ENCODE measurements at regions not wholly inside any gene's neighbourhood (a gene's known extent, or its start where the extent isn't known, plus 50 kb on each side); places are given as distances from the start of the nearest gene placed in this dataset.
A peak's percentile ranks its signal among the peaks of the same experiment; 100 is the strongest.

DNA sequence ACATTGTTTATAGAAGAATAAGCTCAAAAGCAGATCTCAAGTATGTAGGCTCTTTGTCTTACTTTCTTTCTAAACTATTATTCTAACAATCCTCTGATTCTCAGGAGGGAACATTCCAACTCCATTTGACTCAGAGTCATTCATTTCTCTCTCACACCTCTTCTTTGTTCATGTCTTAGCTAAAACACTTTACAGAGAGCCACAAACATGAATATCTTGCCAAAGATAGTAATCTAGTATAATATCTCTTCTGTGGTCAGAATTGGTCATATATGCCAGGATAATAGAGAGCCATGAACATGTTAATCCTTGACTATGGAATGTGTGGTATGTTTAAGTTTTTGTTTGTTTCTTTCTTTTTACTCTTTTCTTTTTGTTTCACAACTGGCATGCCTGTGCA is 456.0 kb upstream of the PTCHD4 start:
- in situ Hi-C loops (cut with HindIII; ENCODE audit: low sequenced_read_pairs), result no loop called here

GRCh38 chr6:48564036-48564820 is 453.2 kb upstream of the PTCHD4 start:
- TF ChIP-seq, protein P1, sequence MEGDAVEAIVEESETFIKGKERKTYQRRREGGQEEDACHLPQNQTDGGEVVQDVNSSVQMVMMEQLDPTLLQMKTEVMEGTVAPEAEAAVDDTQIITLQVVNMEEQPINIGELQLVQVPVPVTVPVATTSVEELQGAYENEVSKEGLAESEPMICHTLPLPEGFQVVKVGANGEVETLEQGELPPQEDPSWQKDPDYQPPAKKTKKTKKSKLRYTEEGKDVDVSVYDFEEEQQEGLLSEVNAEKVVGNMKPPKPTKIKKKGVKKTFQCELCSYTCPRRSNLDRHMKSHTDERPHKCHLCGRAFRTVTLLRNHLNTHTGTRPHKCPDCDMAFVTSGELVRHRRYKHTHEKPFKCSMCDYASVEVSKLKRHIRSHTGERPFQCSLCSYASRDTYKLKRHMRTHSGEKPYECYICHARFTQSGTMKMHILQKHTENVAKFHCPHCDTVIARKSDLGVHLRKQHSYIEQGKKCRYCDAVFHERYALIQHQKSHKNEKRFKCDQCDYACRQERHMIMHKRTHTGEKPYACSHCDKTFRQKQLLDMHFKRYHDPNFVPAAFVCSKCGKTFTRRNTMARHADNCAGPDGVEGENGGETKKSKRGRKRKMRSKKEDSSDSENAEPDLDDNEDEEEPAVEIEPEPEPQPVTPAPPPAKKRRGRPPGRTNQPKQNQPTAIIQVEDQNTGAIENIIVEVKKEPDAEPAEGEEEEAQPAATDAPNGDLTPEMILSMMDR (IDR thresholded peaks at IDR 0.05; ENCODE audit: low read depth, low read length), result no peak
- no peak overlapping the region for H3K4me3 ChIP-seq (ENCODE audit: low read depth, low read length)
- DNase-seq (ENCODE audit: low read depth, low spot score), result no peak
- in situ Hi-C loops (cut with HindIII; ENCODE audit: low sequenced_read_pairs), result no loop called here

More for the DNA sequence above, 456.0 kb upstream of the PTCHD4 start:
- peak; percentile 31 for DNase-seq (ENCODE audit: low read depth, low spot score)
- H3K4me3 ChIP-seq (ENCODE audit: low read depth, low read length), result no peak overlapping the region
- TF ChIP-seq, protein P1 (IDR thresholded peaks at IDR 0.05; ENCODE audit: low read depth, low read length), result no peak

- TF ChIP-seq, protein P1 (IDR thresholded peaks at IDR 0.05; ENCODE audit: low read depth, low read length), result no peak
- H3K4me3 ChIP-seq (ENCODE audit: low read depth, low read length), result no peak overlapping the region
- in situ Hi-C loops (cut with HindIII; ENCODE audit: low sequenced_read_pairs), result no loop called here
- DNase-seq (ENCODE audit: low read depth, low spot score), result no peak
Observed at GRCh38 chr6:48563433-48563832, 452.4 kb upstream of the PTCHD4 start.

DNA sequence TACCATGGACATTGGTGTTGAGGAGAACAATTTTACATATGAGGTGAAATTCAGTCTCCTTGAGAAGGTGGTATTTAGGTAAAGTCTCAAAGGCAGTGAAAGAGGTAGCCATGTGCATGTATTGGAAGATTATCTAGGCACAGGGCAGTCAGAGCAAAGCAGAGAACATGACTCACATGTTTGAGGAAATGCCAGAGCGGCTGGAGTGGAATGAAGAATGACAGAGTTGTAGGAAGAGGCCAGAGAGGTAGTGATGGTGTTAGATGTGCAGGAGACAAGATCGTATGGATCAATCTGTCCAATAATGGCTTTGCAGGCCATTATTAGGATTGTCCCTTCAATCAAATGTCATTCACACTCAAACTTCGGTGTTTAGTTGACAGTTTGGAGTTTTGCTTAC is 449.4 kb upstream of the PTCHD4 start:
- peak; percentile 40 for DNase-seq (ENCODE audit: low read depth, low spot score)
- H3K4me3 ChIP-seq (ENCODE audit: low read depth, low read length), result no peak overlapping the region
- in situ Hi-C loops (cut with HindIII; ENCODE audit: low sequenced_read_pairs), result no loop called here
- TF ChIP-seq, protein P1 (IDR thresholded peaks at IDR 0.05; ENCODE audit: low read depth, low read length), result no peak

DNA sequence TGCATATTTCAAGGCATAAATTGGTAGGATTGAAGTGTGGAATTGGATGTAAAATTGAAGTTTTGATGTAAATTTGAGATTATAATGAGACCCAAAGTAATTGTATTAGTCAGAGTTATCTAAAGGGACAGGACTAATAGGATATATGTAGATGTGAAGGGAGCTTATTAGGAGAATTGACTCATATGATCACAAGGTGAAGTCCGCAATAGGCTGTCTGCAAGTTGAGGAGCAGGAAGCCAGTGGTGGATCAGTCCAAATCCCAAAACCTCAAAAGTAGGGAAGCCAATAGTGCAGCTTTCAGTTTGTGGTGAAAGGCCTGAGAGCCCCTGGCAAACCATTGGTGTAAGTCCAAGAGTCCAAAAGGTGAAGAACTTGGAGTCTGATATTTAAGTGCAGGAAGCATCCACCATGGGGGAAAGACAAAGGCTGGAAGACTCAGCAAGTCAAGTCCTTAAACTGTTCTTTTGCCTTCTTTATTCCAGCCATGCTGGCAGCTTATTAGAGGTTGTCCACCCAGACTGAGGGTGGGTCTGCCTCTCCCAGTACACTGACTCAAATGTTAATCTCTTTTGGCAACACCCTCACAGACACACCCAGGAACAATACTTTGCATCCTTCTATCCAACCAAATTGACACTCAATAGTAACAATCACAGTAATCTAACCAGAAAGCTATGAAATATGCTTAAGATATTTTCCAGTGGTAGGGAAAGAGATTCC is 442.6 kb upstream of the PTCHD4 start:
- DNase-seq (ENCODE audit: low read depth, low spot score), result no peak
- no peak overlapping the region for H3K4me3 ChIP-seq (ENCODE audit: low read depth, low read length)
- in situ Hi-C loops (cut with HindIII; ENCODE audit: low sequenced_read_pairs), result no loop called here
- TF ChIP-seq, protein P1 (IDR thresholded peaks at IDR 0.05; ENCODE audit: low read depth, low read length), result no peak

DNA sequence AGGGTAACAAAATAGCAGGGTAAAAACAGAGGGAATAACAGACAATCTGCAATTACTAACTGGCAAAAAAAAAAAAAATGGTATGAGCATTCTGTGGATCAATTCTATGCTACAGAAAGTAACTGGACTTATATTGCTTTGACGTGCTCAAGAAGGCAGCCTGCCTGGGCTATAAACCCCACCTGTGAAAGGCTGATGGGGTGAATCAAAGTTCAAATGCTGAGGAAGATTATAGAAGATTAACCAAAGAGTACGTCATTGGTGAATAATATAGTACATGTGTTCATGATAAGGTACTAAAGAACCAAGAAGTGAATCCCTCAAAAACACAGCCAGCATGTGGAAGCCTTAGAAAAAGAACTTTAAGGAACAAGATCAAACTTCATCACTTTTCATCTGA is 441.9 kb upstream of the PTCHD4 start:
- no peak for DNase-seq (ENCODE audit: low read depth, low spot score)
- H3K4me3 ChIP-seq (ENCODE audit: low read depth, low read length), result no peak overlapping the region
- in situ Hi-C loops (cut with HindIII; ENCODE audit: low sequenced_read_pairs), result no loop called here
- TF ChIP-seq, protein P1 (IDR thresholded peaks at IDR 0.05; ENCODE audit: low read depth, low read length), result no peak

Measured in astrocyte of the spinal cord (primary cell).